WTC11 (cell line): ENCODE measurements at regions not wholly inside any gene's neighbourhood (a gene's known extent, or its start where the extent isn't known, plus 50 kb on each side); places are given as distances from the start of the nearest gene placed in this dataset.

Experiments
- ATAC-seq: fragments of 200-7000 bp; cut with Tn5 transposase; 2 replicates; pipeline ENCODE4 v1.10.0; 2021; ENCODE audit warnings: mild to moderate bottlenecking, moderate library complexity
- CTCF ChIA-PET: fragments of 300-600 bp; sonication (Branson Sonifier 250); formaldehyde crosslinking; loops from one replicate; lab custom pipeline; 2021; ENCODE audit warnings: antibody characterized with exemption; lab: Charles Lee
- POLR2A ChIA-PET: fragments of 350-600 bp; sonication (Branson Sonifier 250); formaldehyde crosslinking; loops from one replicate; lab custom pipeline; 2021; ENCODE audit warnings: antibody characterized with exemption; lab: Charles Lee
- DNase-seq: peaks from one replicate; pipeline ENCODE4 v3.0.0; 2021; ENCODE audit warnings: low spot score
- H3K27ac Mint-ChIP-seq: 2 replicates; pipeline ENCODE4 v1.8.0; 2021; ENCODE audit warnings: mixed read lengths
- H3K27me3 Mint-ChIP-seq: 2 replicates; pipeline ENCODE4 v1.8.0; 2021; ENCODE audit warnings: low read depth, mild to moderate bottlenecking, moderate library complexity, mixed read lengths
- H3K36me3 Mint-ChIP-seq: 2 replicates; pipeline ENCODE4 v1.8.0; 2021; ENCODE audit warnings: mixed read lengths
- H3K4me1 Mint-ChIP-seq: 2 replicates; pipeline ENCODE4 v1.8.0; 2022; ENCODE audit warnings: mixed read lengths
- H3K4me3 Mint-ChIP-seq: 2 replicates; pipeline ENCODE4 v1.8.0; 2021; ENCODE audit warnings: mild to moderate bottlenecking, moderate library complexity, mixed read lengths
- H3K9me3 Mint-ChIP-seq: 2 replicates; pipeline ENCODE4 v1.8.0; 2021; ENCODE audit warnings: mixed read lengths
- E2F4 ChIP-seq: sonication (generic); formaldehyde crosslinking; IDR thresholded peaks from 2 replicates; pipeline ENCODE4 v1.8.1; 2022; ENCODE audit warnings: low read depth, mild to moderate bottlenecking, moderate library complexity, missing genetic modification reagents, borderline replicate concordance
- ELF4 ChIP-seq: sonication (generic); formaldehyde crosslinking; IDR thresholded peaks from 2 replicates; pipeline ENCODE4 v1.8.1; 2022; ENCODE audit warnings: low read depth, mild to moderate bottlenecking, moderate library complexity, missing genetic modification reagents
- ESRRA ChIP-seq: sonication (generic); formaldehyde crosslinking; IDR thresholded peaks from 2 replicates; pipeline ENCODE4 v1.8.1; 2022; ENCODE audit warnings: mild to moderate bottlenecking, missing genetic modification reagents, borderline replicate concordance
- GRHL2 ChIP-seq: fragments of 250-450 bp; sonication (Bioruptor Pico); IDR thresholded peaks from 2 replicates; pipeline ENCODE4 v1.8.0; 2022; ENCODE audit warnings: mild to moderate bottlenecking, moderate library complexity; ENCODE audit not compliant: insufficient replicate concordance, severe bottlenecking
- GTF2I ChIP-seq: fragments of 250-450 bp; sonication (Bioruptor Pico); conservative IDR thresholded peaks from 2 replicates; pipeline ENCODE4 v1.4.0; 2021; ENCODE audit warnings: mild to moderate bottlenecking
- IRF2 ChIP-seq: sonication (generic); formaldehyde crosslinking; IDR thresholded peaks from 2 replicates; pipeline ENCODE4 v1.8.0; 2022; ENCODE audit warnings: low read depth, missing genetic modification reagents, borderline replicate concordance
- JUN ChIP-seq: sonication (generic); formaldehyde crosslinking; IDR thresholded peaks from 2 replicates; pipeline ENCODE4 v1.8.0; 2023; ENCODE audit warnings: mild to moderate bottlenecking, missing genetic modification reagents
- MAX ChIP-seq: sonication (generic); formaldehyde crosslinking; IDR thresholded peaks from 2 replicates; pipeline ENCODE4 v1.8.0; 2022; ENCODE audit warnings: mild to moderate bottlenecking, missing genetic modification reagents
- PRDM15 ChIP-seq: sonication (generic); formaldehyde crosslinking; IDR thresholded peaks from 2 replicates; pipeline ENCODE4 v1.8.0; 2022; ENCODE audit warnings: missing genetic modification reagents
- SOX15 ChIP-seq: fragments of 250-450 bp; sonication (Bioruptor Pico); IDR thresholded peaks from 2 replicates; pipeline ENCODE4 v1.9.0; 2021; ENCODE audit warnings: mild to moderate bottlenecking
- ZBTB21 ChIP-seq: sonication (generic); formaldehyde crosslinking; IDR thresholded peaks from 2 replicates; pipeline ENCODE4 v1.8.1; 2023; ENCODE audit warnings: mild to moderate bottlenecking, missing genetic modification reagents, borderline replicate concordance
- ZNF396 ChIP-seq: fragments of 250-450 bp; sonication (Bioruptor Pico); IDR thresholded peaks from 2 replicates; pipeline ENCODE4 v1.8.0; 2021; ENCODE audit warnings: mild to moderate bottlenecking, moderate library complexity, borderline replicate concordance
- ZNF671 ChIP-seq: fragments of 250-450 bp; sonication (Bioruptor Pico); IDR thresholded peaks from 2 replicates; pipeline ENCODE4 v1.8.0; 2021; ENCODE audit warnings: mild to moderate bottlenecking
- TF ChIP-seq, protein P1 (sequence below): sonication (generic); formaldehyde crosslinking; IDR thresholded peaks from 2 replicates; pipeline ENCODE4 v1.8.1; 2023; ENCODE audit warnings: mild to moderate bottlenecking, missing genetic modification reagents
- TF ChIP-seq, protein P2 (sequence below): sonication (generic); formaldehyde crosslinking; IDR thresholded peaks from 2 replicates; pipeline ENCODE4 v1.8.1; 2023; ENCODE audit warnings: mild to moderate bottlenecking, missing genetic modification reagents, moderate library complexity
- TF ChIP-seq, protein P3 (sequence below): sonication (generic); formaldehyde crosslinking; IDR thresholded peaks from 2 replicates; pipeline ENCODE4 v1.8.1; 2022; ENCODE audit warnings: missing genetic modification reagents, borderline replicate concordance

DNA sequence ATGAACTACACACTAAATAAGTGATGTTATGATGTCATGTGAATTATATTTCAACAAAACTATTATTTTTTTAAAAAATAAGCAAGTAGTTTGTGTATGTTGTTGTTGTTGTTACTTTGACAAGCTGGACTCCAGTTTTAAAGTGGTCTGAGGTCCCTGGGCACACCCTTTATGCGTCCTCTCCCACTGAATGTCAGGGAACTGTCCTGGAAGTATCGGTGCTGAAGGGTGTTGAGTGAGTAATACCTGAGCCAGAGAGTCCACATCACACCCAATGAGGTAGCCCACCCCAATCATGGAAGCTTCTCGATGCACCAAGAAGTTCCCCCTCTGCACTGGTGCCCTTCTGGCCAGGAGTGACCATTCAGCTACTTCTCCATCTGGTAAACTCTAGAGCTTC is 64.3 kb downstream of the FOXI2 start:
- no peak overlapping the region for H3K4me3 Mint-ChIP-seq
- DNase-seq, result no peak
- H3K27me3 Mint-ChIP-seq, result 0 out of 2 replicates have a peak, but pooled peaks cover 5% of the 10 kb centered on the region
- H3K4me1 Mint-ChIP-seq, result no peaks in the 10 kb centered on the region
- no peak for TF ChIP-seq MAX
- TF ChIP-seq E2F4, result no peak
- no peak for TF ChIP-seq GRHL2 (CRISPR knock-in tag)
- TF ChIP-seq GTF2I, result no peak
- TF ChIP-seq SOX15, result no peak
- TF ChIP-seq ESRRA (CRISPR knock-in tag), result no peak
- no peak for TF ChIP-seq ZNF396 (CRISPR knock-in tag)
- TF ChIP-seq JUN (CRISPR knock-in tag), result no peak
- TF ChIP-seq, protein P1, sequence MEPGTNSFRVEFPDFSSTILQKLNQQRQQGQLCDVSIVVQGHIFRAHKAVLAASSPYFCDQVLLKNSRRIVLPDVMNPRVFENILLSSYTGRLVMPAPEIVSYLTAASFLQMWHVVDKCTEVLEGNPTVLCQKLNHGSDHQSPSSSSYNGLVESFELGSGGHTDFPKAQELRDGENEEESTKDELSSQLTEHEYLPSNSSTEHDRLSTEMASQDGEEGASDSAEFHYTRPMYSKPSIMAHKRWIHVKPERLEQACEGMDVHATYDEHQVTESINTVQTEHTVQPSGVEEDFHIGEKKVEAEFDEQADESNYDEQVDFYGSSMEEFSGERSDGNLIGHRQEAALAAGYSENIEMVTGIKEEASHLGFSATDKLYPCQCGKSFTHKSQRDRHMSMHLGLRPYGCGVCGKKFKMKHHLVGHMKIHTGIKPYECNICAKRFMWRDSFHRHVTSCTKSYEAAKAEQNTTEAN, result no peak
- TF ChIP-seq, protein P2, sequence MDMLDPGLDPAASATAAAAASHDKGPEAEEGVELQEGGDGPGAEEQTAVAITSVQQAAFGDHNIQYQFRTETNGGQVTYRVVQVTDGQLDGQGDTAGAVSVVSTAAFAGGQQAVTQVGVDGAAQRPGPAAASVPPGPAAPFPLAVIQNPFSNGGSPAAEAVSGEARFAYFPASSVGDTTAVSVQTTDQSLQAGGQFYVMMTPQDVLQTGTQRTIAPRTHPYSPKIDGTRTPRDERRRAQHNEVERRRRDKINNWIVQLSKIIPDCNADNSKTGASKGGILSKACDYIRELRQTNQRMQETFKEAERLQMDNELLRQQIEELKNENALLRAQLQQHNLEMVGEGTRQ, result no peak
- TF ChIP-seq ZNF671, result no peak
- TF ChIP-seq ELF4, result no peak
- TF ChIP-seq ZBTB21 (CRISPR knock-in tag), result no peak
- TF ChIP-seq, protein P3, sequence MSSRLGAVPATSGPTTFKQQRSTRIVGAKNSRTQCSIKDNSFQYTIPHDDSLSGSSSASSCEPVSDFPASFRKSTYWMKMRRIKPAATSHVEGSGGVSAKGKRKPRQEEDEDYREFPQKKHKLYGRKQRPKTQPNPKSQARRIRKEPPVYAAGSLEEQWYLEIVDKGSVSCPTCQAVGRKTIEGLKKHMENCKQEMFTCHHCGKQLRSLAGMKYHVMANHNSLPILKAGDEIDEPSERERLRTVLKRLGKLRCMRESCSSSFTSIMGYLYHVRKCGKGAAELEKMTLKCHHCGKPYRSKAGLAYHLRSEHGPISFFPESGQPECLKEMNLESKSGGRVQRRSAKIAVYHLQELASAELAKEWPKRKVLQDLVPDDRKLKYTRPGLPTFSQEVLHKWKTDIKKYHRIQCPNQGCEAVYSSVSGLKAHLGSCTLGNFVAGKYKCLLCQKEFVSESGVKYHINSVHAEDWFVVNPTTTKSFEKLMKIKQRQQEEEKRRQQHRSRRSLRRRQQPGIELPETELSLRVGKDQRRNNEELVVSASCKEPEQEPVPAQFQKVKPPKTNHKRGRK (CRISPR knock-in tag), result no peak
- no peaks in the 10 kb centered on the region for H3K36me3 Mint-ChIP-seq
- CTCF ChIA-PET, result no interaction called here
- ATAC-seq, result no peak
- peaks cover 18% of the 10 kb centered on the region for H3K9me3 Mint-ChIP-seq
- H3K27ac Mint-ChIP-seq, result no peak overlapping the region
- POLR2A ChIA-PET, result no interaction called here

- Mint-ChIP-seq H3K4me3 (no peak overlapping the region), H3K27me3 (0 out of 2 replicates have a peak, but pooled peaks cover 5% of the 10 kb centered on the region), H3K4me1 (no peaks in the 10 kb centered on the region), H3K36me3 (no peaks in the 10 kb centered on the region), H3K27ac (no peak overlapping the region), H3K9me3 (peaks cover 18% of the 10 kb centered on the region)
- no peak for ATAC-seq
- no peak for DNase-seq
- TF ChIP-seq PRDM15 (CRISPR knock-in tag), result no peak
- no peak for TF ChIP-seq IRF2 (CRISPR knock-in tag)
- ChIA-PET POLR2A (no interaction called here), CTCF (interaction anchor here (1.5 to 1.9 kb wide), 2 partner anchors 11 to 87 kb away, joined by 3 to 5 read pairs; no protein-coding TSS in a partner anchor)
Measured at GRCh38 chr10:127802531-127803095, 65.6 kb downstream of the FOXI2 start.
